SK-N-SH (cell line): ENCODE measurements at regions not wholly inside any gene's neighbourhood (a gene's known extent, or its start where the extent isn't known, plus 50 kb on each side); places are given as distances from the start of the nearest gene placed in this dataset.
"Not testable (repeated sequence)": the region's sequence is repeated elsewhere in the genome, so short reads cannot be mapped to it uniquely, and the experiment has no call there.

Experiments
- CTCF ChIA-PET: fragments of 300-600, 350-600 bp; formaldehyde crosslinking; extraction: SDS; loops from one replicate; lab custom pipeline; 2021; lab: Yijun Ruan, JAX
- POLR2A ChIA-PET: fragments of 350-600 bp; sonication (Branson Sonifier 250); formaldehyde crosslinking; extraction: SDS; loops from one replicate; lab custom pipeline; 2020; ENCODE audit warnings: antibody characterized with exemption, inconsistent platforms; lab: Yijun Ruan, JAX
- DNase-seq: peaks from one replicate; pipeline ENCODE4 v3.0.0; 2012
- H2AFZ ChIP-seq: fragments of 200-600 bp; sonication (generic); 2 replicates; pipeline ENCODE4 v1.8.1; 2016; ENCODE audit warnings: antibody characterized with exemption, mild to moderate bottlenecking, low read depth
- H3F3A ChIP-seq: fragments of 200-600 bp; sonication (generic); replicated peaks from 2 replicates; pipeline ENCODE3; 2016; ENCODE audit warnings: antibody characterized with exemption, mild to moderate bottlenecking; ENCODE audit not compliant: insufficient read depth
- H3K27ac ChIP-seq, 2 experiments: fragments of 200-500 bp in 1 of 2; fragments of 200-600 bp in 1 of 2; sonication (Bioruptor generic) in 1 of 2; sonication (generic), shearing (Covaris generic) in 1 of 2; 2 replicates each; pipeline versions ENCODE4 v1.5.1 to v1.6.1; 2014 to 2016; ENCODE audit warnings: low read depth in 2 of 2, inconsistent platforms in 1 of 2, low read length in 1 of 2, mild to moderate bottlenecking in 1 of 2, mixed read lengths in 1 of 2
- H3K27me3 ChIP-seq: fragments of 200-600 bp; sonication (generic), shearing (Covaris generic); 2 replicates; pipeline ENCODE4 v1.6.1; 2016; ENCODE audit warnings: mixed run types; ENCODE audit not compliant: insufficient read depth
- H3K36me3 ChIP-seq, 2 experiments: fragments of 200-500 bp in 1 of 2; fragments of 200-600 bp in 1 of 2; sonication (Bioruptor generic) in 1 of 2; sonication (generic) in 1 of 2; replicated peaks in 1 of 2; 2 replicates each; pipeline versions ENCODE3 to v1.5.1; 2014 to 2016; ENCODE audit warnings: low read length in 1 of 2, mild to moderate bottlenecking in 1 of 2; ENCODE audit not compliant: insufficient read depth in 2 of 2, control insufficient read depth in 1 of 2
- H3K4me1 ChIP-seq, 2 experiments: fragments of 200-500 bp in 1 of 2; fragments of 200-600 bp in 1 of 2; sonication (Bioruptor generic) in 1 of 2; sonication (generic), shearing (Covaris generic) in 1 of 2; 2 replicates each; pipeline versions ENCODE4 v1.5.1 to v1.6.1; 2014 to 2016; ENCODE audit warnings: low read depth in 1 of 2, low read length in 1 of 2, mixed run types in 1 of 2; ENCODE audit not compliant: insufficient read depth in 2 of 2, control insufficient read depth in 1 of 2
- H3K4me2 ChIP-seq: fragments of 200-600 bp; sonication (generic), shearing (Covaris generic); 2 replicates; pipeline ENCODE4 v1.6.1; 2017; ENCODE audit warnings: mixed run types
- H3K4me3 ChIP-seq, 2 experiments: fragments of 200-500 bp in 1 of 2; fragments of 200-600 bp in 1 of 2; sonication (Bioruptor generic) in 1 of 2; sonication (generic), shearing (Covaris generic) in 1 of 2; 2 replicates each; pipeline versions ENCODE4 v1.5.1 to v1.8.1; 2014 to 2016; ENCODE audit warnings: low read depth in 2 of 2, inconsistent platforms in 1 of 2, low read length in 1 of 2, mild to moderate bottlenecking in 1 of 2, mixed read lengths in 1 of 2, moderate library complexity in 1 of 2
- H3K79me2 ChIP-seq: fragments of 200-600 bp; sonication (generic); 2 replicates; pipeline ENCODE4 v1.8.1; 2017; ENCODE audit warnings: mild to moderate bottlenecking; ENCODE audit not compliant: insufficient read depth
- H3K9ac ChIP-seq: fragments of 200-600 bp; sonication (generic); 2 replicates; pipeline ENCODE4 v1.6.1; 2017; ENCODE audit warnings: mixed run types
- H3K9me2 ChIP-seq: fragments of 200-600 bp; sonication (generic); 2 replicates; pipeline ENCODE4 v1.6.1; 2017; ENCODE audit warnings: mixed run types
- H3K9me3 ChIP-seq: fragments of 200-600 bp; sonication (generic); 2 replicates; pipeline ENCODE4 v1.6.1; 2017; ENCODE audit warnings: mixed run types, mild to moderate bottlenecking, moderate library complexity
- H4K20me1 ChIP-seq: fragments of 200-600 bp; sonication (generic); 2 replicates; pipeline ENCODE4 v1.6.1; 2017; ENCODE audit warnings: mild to moderate bottlenecking, mixed run types; ENCODE audit not compliant: insufficient read depth
- ELF1 ChIP-seq: IDR thresholded peaks from 2 replicates; pipeline ENCODE4 v1.4.0; 2012
- EP300 ChIP-seq, 2 experiments: IDR thresholded peaks; 2 replicates each; pipeline versions ENCODE4 v1.4.0 to v1.6.1; 2012; ENCODE audit warnings: borderline replicate concordance in 1 of 2, low read depth in 1 of 2, low read length in 1 of 2
- FOSL2 ChIP-seq: IDR thresholded peaks from 2 replicates; pipeline ENCODE4 v1.4.0; 2012; ENCODE audit warnings: low read depth, mild to moderate bottlenecking, moderate library complexity, borderline replicate concordance
- FOXM1 ChIP-seq: IDR thresholded peaks from 2 replicates; pipeline ENCODE4 v1.4.0; 2012; ENCODE audit warnings: low read depth, mild to moderate bottlenecking
- GABPA ChIP-seq: IDR thresholded peaks from 2 replicates; pipeline ENCODE4 v1.4.0; 2012; ENCODE audit warnings: low read depth, mild to moderate bottlenecking
- JUND ChIP-seq: IDR thresholded peaks from 2 replicates; pipeline ENCODE4 v1.4.0; 2012
- RAD21 ChIP-seq: IDR thresholded peaks from 2 replicates; pipeline ENCODE4 v1.6.1; 2012; ENCODE audit warnings: mild to moderate bottlenecking, low read length
- RFX5 ChIP-seq: IDR thresholded peaks from 2 replicates; pipeline ENCODE4 v1.6.1; 2012; ENCODE audit warnings: mild to moderate bottlenecking, improper control_type of control experiment, low read length
- RXRA ChIP-seq: IDR thresholded peaks from 2 replicates; pipeline ENCODE4 v1.4.0; 2012; ENCODE audit warnings: low read depth, mild to moderate bottlenecking, borderline replicate concordance
- SIN3A ChIP-seq: IDR thresholded peaks from 2 replicates; pipeline ENCODE4 v1.6.1; 2012; ENCODE audit warnings: low read depth, mild to moderate bottlenecking, low read length, moderate library complexity, borderline replicate concordance
- TCF12 ChIP-seq: IDR thresholded peaks from 2 replicates; pipeline ENCODE4 v1.4.0; 2012
- YY1 ChIP-seq: IDR thresholded peaks from 2 replicates; pipeline ENCODE4 v1.4.0; 2012; ENCODE audit warnings: low read depth, mild to moderate bottlenecking
- WGBS: methylation state at CpG from one replicate; pipeline ENCODE4 v1.1.6; 2017; ENCODE audit warnings: low lambda C conversion rate; 5-methylcytosine and 5-hydroxymethylcytosine counted together
- TF ChIP-seq, protein P1 (sequence below): IDR thresholded peaks from 2 replicates; pipeline ENCODE4 v1.4.0; 2012; ENCODE audit warnings: low read depth, borderline replicate concordance
- TF ChIP-seq, protein P2 (sequence below): IDR thresholded peaks from 2 replicates; pipeline ENCODE4 v1.4.0; 2012; ENCODE audit warnings: low read depth
- TF ChIP-seq, protein P3 (sequence below): fragments of 150-350 bp; IDR thresholded peaks from 2 replicates; pipeline ENCODE4 v1.6.1; 2016; ENCODE audit warnings: mild to moderate bottlenecking, low read depth, low read length
- TF ChIP-seq, protein P4 (sequence below): fragments of 150-350 bp; IDR thresholded peaks from 2 replicates; pipeline ENCODE4 v1.6.1; 2017; ENCODE audit warnings: antibody characterized with exemption, low read length, low read depth, borderline replicate concordance

DNA sequence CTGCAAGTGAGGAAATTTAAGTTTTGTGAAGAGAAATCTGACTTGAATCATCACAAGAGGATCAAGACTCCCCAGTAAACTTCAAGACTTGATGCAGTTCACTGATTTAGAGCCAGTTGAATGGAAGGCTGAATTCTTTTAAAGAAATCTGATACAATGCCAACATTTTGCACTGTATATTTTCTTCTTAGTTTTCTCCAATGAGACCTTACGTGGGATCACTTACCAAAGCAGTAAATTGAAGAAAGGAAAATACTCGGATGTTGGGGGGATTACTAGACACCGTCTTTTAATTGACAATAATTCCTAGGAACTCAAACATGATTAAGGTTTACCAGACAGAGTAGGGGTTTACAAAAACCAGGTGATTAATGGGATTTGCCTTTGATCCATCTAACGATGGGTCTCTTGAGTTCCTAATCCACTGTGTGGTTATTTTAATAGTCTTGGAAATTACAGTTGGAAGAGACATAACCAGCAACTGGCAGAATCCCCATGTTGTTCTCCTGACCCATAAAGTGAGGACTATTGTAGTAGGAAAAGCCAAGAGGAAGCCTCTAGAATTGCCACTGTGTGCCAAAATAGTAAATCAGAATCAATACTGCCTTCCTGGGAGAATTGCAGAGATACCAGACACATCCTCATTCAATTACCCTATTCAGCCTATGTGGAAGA, 354.5 kb downstream of the PID1 start (continued):
- TF ChIP-seq, protein P1, sequence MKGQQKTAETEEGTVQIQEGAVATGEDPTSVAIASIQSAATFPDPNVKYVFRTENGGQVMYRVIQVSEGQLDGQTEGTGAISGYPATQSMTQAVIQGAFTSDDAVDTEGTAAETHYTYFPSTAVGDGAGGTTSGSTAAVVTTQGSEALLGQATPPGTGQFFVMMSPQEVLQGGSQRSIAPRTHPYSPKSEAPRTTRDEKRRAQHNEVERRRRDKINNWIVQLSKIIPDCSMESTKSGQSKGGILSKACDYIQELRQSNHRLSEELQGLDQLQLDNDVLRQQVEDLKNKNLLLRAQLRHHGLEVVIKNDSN: no peak
- no peak for TF ChIP-seq SIN3A
- no peak for TF ChIP-seq GABPA
- no peak for TF ChIP-seq TCF12
- TF ChIP-seq, protein P2, sequence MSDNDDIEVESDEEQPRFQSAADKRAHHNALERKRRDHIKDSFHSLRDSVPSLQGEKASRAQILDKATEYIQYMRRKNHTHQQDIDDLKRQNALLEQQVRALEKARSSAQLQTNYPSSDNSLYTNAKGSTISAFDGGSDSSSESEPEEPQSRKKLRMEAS: no peak
- no peak for TF ChIP-seq FOSL2
- TF ChIP-seq YY1: no peak
- TF ChIP-seq RFX5: no peak
- TF ChIP-seq FOXM1: no peak
- no peak for TF ChIP-seq JUND

DNA sequence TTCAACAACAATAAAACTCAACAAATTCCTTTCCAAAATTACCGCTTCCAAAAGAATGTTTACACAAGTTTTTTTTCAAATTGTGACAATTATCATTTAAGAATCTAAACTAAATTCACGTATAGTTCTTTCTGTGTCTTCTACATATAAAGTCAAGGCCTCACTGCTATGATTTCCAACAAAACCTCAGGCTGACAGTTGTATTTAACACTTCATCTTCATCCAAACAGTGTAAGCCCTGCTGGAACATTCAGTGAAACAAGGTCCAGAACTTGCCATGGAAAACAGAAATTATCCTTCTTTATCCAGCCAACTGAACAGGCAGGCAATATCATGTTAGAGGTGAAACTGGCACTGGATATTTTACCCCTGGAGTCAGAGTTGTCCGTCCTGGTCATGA, 357.9 kb downstream of the PID1 start:
- ChIA-PET POLR2A (no interaction called here), CTCF (no interaction called here)
- 38% methylated on average over 3 of the region's 3 CpGs for WGBS
- H2AFZ ChIP-seq: no peak overlapping the region
- no peak overlapping the region for H3K9ac ChIP-seq
- TF ChIP-seq, protein P3, sequence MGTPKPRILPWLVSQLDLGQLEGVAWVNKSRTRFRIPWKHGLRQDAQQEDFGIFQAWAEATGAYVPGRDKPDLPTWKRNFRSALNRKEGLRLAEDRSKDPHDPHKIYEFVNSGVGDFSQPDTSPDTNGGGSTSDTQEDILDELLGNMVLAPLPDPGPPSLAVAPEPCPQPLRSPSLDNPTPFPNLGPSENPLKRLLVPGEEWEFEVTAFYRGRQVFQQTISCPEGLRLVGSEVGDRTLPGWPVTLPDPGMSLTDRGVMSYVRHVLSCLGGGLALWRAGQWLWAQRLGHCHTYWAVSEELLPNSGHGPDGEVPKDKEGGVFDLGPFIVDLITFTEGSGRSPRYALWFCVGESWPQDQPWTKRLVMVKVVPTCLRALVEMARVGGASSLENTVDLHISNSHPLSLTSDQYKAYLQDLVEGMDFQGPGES: no peak
- TF ChIP-seq RXRA (no peak), EP300 (IDR thresholded peaks at IDR 0.05; ENCODE audit: borderline replicate concordance in 1 of 2, low read depth in 1 of 2, low read length in 1 of 2) (no peak), JUND (no peak), ELF1 (no peak), RAD21 (no peak)
- TF ChIP-seq, protein P2: no peak
- TF ChIP-seq, protein P4, sequence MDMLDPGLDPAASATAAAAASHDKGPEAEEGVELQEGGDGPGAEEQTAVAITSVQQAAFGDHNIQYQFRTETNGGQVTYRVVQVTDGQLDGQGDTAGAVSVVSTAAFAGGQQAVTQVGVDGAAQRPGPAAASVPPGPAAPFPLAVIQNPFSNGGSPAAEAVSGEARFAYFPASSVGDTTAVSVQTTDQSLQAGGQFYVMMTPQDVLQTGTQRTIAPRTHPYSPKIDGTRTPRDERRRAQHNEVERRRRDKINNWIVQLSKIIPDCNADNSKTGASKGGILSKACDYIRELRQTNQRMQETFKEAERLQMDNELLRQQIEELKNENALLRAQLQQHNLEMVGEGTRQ: no peak
- H3K4me3 ChIP-seq: no peak overlapping the region
- no peaks in the 10 kb centered on the region for H4K20me1 ChIP-seq
- no peaks in the 10 kb centered on the region for H3K4me1 ChIP-seq
- H3K36me3 ChIP-seq: no peaks in the 10 kb centered on the region
- H3K79me2 ChIP-seq: no peaks in the 10 kb centered on the region
- no peaks in the 10 kb centered on the region for H3K9me2 ChIP-seq
- H3F3A ChIP-seq: no peaks in the 10 kb centered on the region
- no peaks in the 10 kb centered on the region for H3K27me3 ChIP-seq
- no peak overlapping the region for H3K27ac ChIP-seq
- H3K9me3 ChIP-seq: 0 out of 2 replicates have a peak, but pooled peaks cover 5% of the 10 kb centered on the region
- DNase-seq: no peak
- no peak overlapping the region for H3K4me2 ChIP-seq

DNA sequence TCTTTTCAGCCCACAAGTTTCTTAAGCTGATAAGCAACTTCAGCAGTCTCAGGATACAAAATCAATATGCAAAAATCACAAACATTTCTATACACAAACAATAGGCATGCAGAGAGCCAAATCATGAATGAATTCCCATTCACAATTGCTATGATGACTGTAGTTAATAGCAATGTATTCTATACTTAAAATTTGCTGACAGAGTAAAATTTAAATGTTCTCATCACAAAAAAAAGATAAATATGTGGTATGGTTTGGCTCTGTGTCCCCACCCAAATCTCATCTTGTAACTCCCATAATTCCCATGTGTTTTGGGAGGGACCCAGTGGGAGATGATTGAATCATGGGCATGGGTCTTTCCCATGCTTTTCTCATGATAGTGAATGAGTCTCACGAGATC, 360.2 kb downstream of the PID1 start:
- H3K4me3 ChIP-seq, H3K4me2 ChIP-seq, H3K36me3 ChIP-seq, H3K9me2 ChIP-seq, H2AFZ ChIP-seq, H3K79me2 ChIP-seq, H3F3A ChIP-seq, H3K4me1 ChIP-seq, H3K9ac ChIP-seq, POLR2A ChIA-PET, H3K27ac ChIP-seq, H4K20me1 ChIP-seq, H3K9me3 ChIP-seq, H3K27me3 ChIP-seq, CTCF ChIA-PET, DNase-seq: not testable (repeated sequence)
- 33% methylated on average over 1 of the region's 1 CpG for WGBS
